SH-SY5Y (cell line): ENCODE measurements at regions not wholly inside any gene's neighbourhood (a gene's known extent, or its start where the extent isn't known, plus 50 kb on each side); places are given as distances from the start of the nearest gene placed in this dataset.

Experiments
- GATA2 ChIP-seq: IDR thresholded peaks from 2 replicates; pipeline ENCODE4 v1.6.1; 2011; ENCODE audit warnings: mild to moderate bottlenecking, low read depth, low read length
- GATA3 ChIP-seq: IDR thresholded peaks from 2 replicates; pipeline ENCODE4 v1.6.1; 2011; ENCODE audit warnings: low read depth, mild to moderate bottlenecking, low read length, moderate library complexity

DNA sequence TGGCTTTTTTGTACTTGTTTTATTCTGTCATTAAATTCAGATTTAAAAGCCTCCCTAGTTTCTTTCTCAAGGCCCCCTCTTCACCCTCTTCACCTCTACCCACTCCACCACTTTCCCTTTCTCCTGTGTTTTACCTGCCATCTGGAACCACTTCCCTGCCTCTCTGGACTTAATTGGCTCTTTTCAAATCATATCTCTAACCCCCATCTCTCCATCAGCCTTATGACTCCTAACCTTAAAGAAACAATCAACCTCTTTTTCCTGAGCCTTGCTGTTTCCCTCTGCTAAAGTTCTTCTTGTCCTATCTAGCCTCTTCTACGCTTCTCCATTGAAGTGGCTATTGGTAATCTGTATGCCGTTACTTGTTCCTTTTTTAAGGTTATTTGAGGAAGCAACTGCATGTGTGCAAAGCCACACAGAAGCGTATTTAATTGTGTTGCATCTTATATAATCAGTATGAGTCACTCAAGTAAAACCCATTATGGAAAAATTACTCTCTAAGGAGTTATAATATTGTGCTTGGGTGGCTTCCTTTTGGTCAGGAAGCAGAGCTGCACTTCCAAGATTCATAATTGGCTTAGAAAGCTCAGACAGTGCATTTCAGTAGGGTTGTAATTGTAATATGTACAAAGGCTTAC lies 653.6 kb upstream of the ITGA1 start:
- peak; percentile 67 for TF ChIP-seq GATA2
- TF ChIP-seq GATA3: peak; percentile 56; the same call in 1 of the 2 replicates
